HEK293 (cell line): ENCODE measurements at regions not wholly inside any gene's neighbourhood (a gene's known extent, or its start where the extent isn't known, plus 50 kb on each side); places are given as distances from the start of the nearest gene placed in this dataset.

Experiments used
- CTCF ChIA-PET: fragments of 350-600 bp; formaldehyde crosslinking; extraction: SDS; loops from one replicate; lab custom pipeline; 2021; ENCODE audit warnings: antibody characterized with exemption; lab: Yijun Ruan, JAX
- POLR2A ChIA-PET: fragments of 300-600 bp; formaldehyde crosslinking; extraction: SDS; loops from one replicate; lab custom pipeline; 2020; ENCODE audit warnings: antibody characterized with exemption, inconsistent platforms; lab: Yijun Ruan, JAX
- H3K27ac ChIP-seq: fragments of 200-500 bp; sonication (Bioruptor generic); 2 replicates; pipeline ENCODE4 v1.5.1; 2014; ENCODE audit warnings: low read depth, low read length, control low read depth, inconsistent platforms; ENCODE audit errors: extremely low read depth
- H3K36me3 ChIP-seq, 2 experiments: fragments of 200-500 bp in 1 of 2; sonication (Bioruptor generic) in 1 of 2; 1 replicate in 1 of 2; 2 replicates in 1 of 2; pipeline ENCODE4 v1.5.1; 2014 to 2017; ENCODE audit warnings: inconsistent platforms in 2 of 2, low read length in 2 of 2; ENCODE audit not compliant: control insufficient read depth in 2 of 2, insufficient read depth in 1 of 2
- H3K4me1 ChIP-seq: fragments of 200-500 bp; sonication (Bioruptor generic); 2 replicates; pipeline ENCODE4 v1.5.1; 2014; ENCODE audit warnings: mild to moderate bottlenecking, low read length, inconsistent platforms; ENCODE audit not compliant: control insufficient read depth, insufficient read depth
- H3K4me3 ChIP-seq: 2 replicates; pipeline ENCODE4 v1.5.1; 2011; ENCODE audit warnings: low read depth, mild to moderate bottlenecking, control low read depth, low read length, moderate library complexity
- H3K9me3 ChIP-seq: fragments of 200-500 bp; sonication (Bioruptor generic); 2 replicates; pipeline ENCODE4 v1.5.1; 2014; ENCODE audit warnings: low read depth, low read length, inconsistent platforms; ENCODE audit not compliant: control insufficient read depth, insufficient read depth
- MEIS1 ChIP-seq: sonication (generic); formaldehyde crosslinking; IDR thresholded peaks from 2 replicates; pipeline ENCODE4 v1.8.1; 2022; ENCODE audit warnings: missing genetic modification reagents, mild to moderate bottlenecking, borderline replicate concordance
- SCRT2 ChIP-seq: fragments of 450-650 bp; formaldehyde crosslinking; IDR thresholded peaks from 2 replicates; pipeline ENCODE4 v1.5.1; 2016; ENCODE audit warnings: missing biosample characterization, missing genetic modification characterization
- ZFHX2 ChIP-seq: fragments of 450-650 bp; formaldehyde crosslinking; conservative IDR thresholded peaks from 2 replicates; pipeline ENCODE4 v1.5.1; 2016; ENCODE audit warnings: missing biosample characterization, missing genetic modification characterization
- ZNF335 ChIP-seq: fragments of 450-650 bp; formaldehyde crosslinking; conservative IDR thresholded peaks from 2 replicates; pipeline ENCODE4 v1.5.1; 2016; ENCODE audit warnings: missing biosample characterization, missing genetic modification characterization
- ZNF677 ChIP-seq: fragments of 450-650 bp; IDR thresholded peaks from 2 replicates; pipeline ENCODE4 v1.5.0; 2018; ENCODE audit warnings: missing biosample characterization, mild to moderate bottlenecking, missing genetic modification characterization, moderate library complexity
- ZNF792 ChIP-seq: fragments of 450-650 bp; formaldehyde crosslinking; IDR thresholded peaks from 2 replicates; pipeline ENCODE4 v1.5.1; 2016; ENCODE audit warnings: missing biosample characterization, missing genetic modification characterization
- TF ChIP-seq, protein P1 (sequence below): fragments of 450-650 bp; formaldehyde crosslinking; IDR thresholded peaks from 2 replicates; pipeline ENCODE4 v1.5.1; 2017; ENCODE audit warnings: missing biosample characterization, missing genetic modification characterization
- TF ChIP-seq, protein P2 (sequence below): fragments of 450-650 bp; formaldehyde crosslinking; IDR thresholded peaks from 2 replicates; pipeline ENCODE4 v1.5.1; 2016; ENCODE audit warnings: missing biosample characterization, missing genetic modification characterization, borderline replicate concordance
- TF ChIP-seq, protein P3 (sequence below): fragments of 450-650 bp; formaldehyde crosslinking; IDR thresholded peaks from 2 replicates; pipeline ENCODE4 v1.5.1; 2016; ENCODE audit warnings: missing biosample characterization, missing genetic modification characterization
- TF ChIP-seq, protein P4 (sequence below): fragments of 450-650 bp; formaldehyde crosslinking; IDR thresholded peaks from 2 replicates; pipeline ENCODE4 v1.5.1; 2016; ENCODE audit warnings: missing biosample characterization, missing genetic modification characterization
- TF ChIP-seq, protein P5 (sequence below): fragments of 450-650 bp; formaldehyde crosslinking; IDR thresholded peaks from 2 replicates; pipeline ENCODE4 v1.5.1; 2016; ENCODE audit warnings: missing biosample characterization, missing genetic modification characterization

DNA sequence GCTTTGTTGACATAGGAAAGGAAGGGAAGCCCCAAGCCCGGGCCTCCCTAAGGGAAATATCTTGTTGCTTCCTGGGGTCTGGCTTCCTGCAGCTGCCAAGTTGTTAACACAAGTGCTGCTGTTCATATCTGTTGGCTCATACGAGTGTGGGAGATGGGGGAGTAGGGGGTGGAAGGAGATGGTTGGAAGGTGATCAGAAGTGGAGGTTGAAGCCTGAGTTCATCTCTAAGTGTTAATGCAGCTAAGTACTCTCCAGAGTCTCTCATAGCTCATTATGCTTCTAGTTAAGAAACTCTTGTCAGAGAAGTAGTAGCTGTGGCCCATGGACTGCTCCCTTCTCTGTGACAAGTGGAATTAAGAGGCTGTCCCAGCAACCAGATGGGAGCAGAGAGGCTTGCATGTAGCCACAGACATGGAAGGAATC, 319.2 kb upstream of the SPAG17 start (continued):
- TF ChIP-seq, protein P1, sequence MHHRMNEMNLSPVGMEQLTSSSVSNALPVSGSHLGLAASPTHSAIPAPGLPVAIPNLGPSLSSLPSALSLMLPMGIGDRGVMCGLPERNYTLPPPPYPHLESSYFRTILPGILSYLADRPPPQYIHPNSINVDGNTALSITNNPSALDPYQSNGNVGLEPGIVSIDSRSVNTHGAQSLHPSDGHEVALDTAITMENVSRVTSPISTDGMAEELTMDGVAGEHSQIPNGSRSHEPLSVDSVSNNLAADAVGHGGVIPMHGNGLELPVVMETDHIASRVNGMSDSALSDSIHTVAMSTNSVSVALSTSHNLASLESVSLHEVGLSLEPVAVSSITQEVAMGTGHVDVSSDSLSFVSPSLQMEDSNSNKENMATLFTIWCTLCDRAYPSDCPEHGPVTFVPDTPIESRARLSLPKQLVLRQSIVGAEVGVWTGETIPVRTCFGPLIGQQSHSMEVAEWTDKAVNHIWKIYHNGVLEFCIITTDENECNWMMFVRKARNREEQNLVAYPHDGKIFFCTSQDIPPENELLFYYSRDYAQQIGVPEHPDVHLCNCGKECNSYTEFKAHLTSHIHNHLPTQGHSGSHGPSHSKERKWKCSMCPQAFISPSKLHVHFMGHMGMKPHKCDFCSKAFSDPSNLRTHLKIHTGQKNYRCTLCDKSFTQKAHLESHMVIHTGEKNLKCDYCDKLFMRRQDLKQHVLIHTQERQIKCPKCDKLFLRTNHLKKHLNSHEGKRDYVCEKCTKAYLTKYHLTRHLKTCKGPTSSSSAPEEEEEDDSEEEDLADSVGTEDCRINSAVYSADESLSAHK (tag by site-specific recombination), result 0 out of 2 replicates have a peak, but pooled peaks have one; percentile 10
- TF ChIP-seq, protein P2, sequence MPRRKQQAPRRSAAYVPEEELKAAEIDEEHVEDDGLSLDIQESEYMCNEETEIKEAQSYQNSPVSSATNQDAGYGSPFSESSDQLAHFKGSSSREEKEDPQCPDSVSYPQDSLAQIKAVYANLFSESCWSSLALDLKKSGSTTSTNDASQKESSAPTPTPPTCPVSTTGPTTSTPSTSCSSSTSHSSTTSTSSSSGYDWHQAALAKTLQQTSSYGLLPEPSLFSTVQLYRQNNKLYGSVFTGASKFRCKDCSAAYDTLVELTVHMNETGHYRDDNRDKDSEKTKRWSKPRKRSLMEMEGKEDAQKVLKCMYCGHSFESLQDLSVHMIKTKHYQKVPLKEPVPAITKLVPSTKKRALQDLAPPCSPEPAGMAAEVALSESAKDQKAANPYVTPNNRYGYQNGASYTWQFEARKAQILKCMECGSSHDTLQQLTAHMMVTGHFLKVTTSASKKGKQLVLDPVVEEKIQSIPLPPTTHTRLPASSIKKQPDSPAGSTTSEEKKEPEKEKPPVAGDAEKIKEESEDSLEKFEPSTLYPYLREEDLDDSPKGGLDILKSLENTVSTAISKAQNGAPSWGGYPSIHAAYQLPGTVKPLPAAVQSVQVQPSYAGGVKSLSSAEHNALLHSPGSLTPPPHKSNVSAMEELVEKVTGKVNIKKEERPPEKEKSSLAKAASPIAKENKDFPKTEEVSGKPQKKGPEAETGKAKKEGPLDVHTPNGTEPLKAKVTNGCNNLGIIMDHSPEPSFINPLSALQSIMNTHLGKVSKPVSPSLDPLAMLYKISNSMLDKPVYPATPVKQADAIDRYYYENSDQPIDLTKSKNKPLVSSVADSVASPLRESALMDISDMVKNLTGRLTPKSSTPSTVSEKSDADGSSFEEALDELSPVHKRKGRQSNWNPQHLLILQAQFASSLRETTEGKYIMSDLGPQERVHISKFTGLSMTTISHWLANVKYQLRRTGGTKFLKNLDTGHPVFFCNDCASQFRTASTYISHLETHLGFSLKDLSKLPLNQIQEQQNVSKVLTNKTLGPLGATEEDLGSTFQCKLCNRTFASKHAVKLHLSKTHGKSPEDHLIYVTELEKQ (tag by site-specific recombination), result no peak
- TF ChIP-seq, protein P3, sequence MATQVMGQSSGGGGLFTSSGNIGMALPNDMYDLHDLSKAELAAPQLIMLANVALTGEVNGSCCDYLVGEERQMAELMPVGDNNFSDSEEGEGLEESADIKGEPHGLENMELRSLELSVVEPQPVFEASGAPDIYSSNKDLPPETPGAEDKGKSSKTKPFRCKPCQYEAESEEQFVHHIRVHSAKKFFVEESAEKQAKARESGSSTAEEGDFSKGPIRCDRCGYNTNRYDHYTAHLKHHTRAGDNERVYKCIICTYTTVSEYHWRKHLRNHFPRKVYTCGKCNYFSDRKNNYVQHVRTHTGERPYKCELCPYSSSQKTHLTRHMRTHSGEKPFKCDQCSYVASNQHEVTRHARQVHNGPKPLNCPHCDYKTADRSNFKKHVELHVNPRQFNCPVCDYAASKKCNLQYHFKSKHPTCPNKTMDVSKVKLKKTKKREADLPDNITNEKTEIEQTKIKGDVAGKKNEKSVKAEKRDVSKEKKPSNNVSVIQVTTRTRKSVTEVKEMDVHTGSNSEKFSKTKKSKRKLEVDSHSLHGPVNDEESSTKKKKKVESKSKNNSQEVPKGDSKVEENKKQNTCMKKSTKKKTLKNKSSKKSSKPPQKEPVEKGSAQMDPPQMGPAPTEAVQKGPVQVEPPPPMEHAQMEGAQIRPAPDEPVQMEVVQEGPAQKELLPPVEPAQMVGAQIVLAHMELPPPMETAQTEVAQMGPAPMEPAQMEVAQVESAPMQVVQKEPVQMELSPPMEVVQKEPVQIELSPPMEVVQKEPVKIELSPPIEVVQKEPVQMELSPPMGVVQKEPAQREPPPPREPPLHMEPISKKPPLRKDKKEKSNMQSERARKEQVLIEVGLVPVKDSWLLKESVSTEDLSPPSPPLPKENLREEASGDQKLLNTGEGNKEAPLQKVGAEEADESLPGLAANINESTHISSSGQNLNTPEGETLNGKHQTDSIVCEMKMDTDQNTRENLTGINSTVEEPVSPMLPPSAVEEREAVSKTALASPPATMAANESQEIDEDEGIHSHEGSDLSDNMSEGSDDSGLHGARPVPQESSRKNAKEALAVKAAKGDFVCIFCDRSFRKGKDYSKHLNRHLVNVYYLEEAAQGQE (tag by site-specific recombination), result no peak
- TF ChIP-seq ZNF792 (tag by site-specific recombination), result no peak
- peak; percentile 50 for TF ChIP-seq ZFHX2 (tag by site-specific recombination)
- TF ChIP-seq SCRT2, result 0 out of 2 replicates have a peak, but pooled peaks have one; percentile 14
- TF ChIP-seq, protein P4, sequence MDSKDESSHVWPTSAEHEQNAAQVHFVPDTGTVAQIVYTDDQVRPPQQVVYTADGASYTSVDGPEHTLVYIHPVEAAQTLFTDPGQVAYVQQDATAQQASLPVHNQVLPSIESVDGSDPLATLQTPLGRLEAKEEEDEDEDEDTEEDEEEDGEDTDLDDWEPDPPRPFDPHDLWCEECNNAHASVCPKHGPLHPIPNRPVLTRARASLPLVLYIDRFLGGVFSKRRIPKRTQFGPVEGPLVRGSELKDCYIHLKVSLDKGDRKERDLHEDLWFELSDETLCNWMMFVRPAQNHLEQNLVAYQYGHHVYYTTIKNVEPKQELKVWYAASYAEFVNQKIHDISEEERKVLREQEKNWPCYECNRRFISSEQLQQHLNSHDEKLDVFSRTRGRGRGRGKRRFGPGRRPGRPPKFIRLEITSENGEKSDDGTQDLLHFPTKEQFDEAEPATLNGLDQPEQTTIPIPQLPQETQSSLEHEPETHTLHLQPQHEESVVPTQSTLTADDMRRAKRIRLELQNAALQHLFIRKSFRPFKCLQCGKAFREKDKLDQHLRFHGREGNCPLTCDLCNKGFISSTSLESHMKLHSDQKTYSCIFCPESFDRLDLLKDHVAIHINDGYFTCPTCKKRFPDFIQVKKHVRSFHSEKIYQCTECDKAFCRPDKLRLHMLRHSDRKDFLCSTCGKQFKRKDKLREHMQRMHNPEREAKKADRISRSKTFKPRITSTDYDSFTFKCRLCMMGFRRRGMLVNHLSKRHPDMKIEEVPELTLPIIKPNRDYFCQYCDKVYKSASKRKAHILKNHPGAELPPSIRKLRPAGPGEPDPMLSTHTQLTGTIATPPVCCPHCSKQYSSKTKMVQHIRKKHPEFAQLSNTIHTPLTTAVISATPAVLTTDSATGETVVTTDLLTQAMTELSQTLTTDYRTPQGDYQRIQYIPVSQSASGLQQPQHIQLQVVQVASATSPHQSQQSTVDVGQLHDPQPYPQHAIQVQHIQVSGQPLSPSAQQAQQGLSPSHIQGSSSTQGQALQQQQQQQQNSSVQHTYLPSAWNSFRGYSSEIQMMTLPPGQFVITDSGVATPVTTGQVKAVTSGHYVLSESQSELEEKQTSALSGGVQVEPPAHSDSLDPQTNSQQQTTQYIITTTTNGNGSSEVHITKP (tag by site-specific recombination), result peak; percentile 93
- no peak for TF ChIP-seq MEIS1 (CRISPR knock-in tag)
- TF ChIP-seq ZNF677 (tag by site-specific recombination), result no peak

DNA sequence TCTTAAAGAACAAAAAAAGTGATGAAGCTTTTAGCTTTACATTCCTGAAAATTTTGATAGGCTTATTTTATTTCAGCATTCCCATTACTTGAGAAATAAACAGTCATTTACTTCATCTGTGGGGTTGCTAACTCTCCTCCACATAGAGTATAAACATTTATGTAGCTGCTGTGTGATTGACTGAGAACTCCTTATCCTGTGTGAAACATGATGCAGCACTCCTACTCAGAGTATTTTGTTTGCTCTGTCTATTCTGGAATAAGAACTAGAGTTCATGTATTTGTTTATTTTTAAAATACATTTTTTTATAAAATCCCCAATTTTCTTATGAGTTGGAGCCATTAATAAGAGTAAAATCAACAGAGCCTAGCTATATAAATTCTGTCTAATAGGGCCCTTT, 318.7 kb upstream of the SPAG17 start:
- TF ChIP-seq, protein P5, sequence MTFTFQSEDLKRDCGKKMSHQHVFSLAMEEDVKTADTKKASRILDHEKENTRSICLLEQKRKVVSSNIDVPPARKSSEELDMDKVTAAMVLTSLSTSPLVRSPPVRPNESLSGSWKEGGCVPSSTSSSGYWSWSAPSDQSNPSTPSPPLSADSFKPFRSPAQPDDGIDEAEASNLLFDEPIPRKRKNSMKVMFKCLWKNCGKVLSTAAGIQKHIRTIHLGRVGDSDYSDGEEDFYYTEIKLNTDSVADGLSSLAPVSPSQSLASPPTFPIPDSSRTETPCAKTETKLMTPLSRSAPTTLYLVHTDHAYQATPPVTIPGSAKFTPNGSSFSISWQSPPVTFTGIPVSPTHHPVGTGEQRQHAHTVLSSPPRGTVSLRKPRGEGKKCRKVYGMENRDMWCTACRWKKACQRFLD, result no peak
- TF ChIP-seq ZNF335 (tag by site-specific recombination), result 0 out of 2 replicates have a peak, but pooled peaks have one; percentile 8
- Histone ChIP-seq H3K4me3 (no peak overlapping the region), H3K27ac (no peak overlapping the region; the same call in 1 of the 2 replicates), H3K4me1 (peaks cover 14% of the 10 kb centered on the region; the same call in 1 of the 2 replicates), H3K36me3 (no peaks in the 10 kb centered on the region), H3K9me3 (no peaks in the 10 kb centered on the region)
- POLR2A ChIA-PET, result no interaction called here
- CTCF ChIA-PET, result no interaction called here
